GM21360 (cell line): ENCODE measurements at regions not wholly inside any gene's neighbourhood (a gene's known extent, or its start where the extent isn't known, plus 50 kb on each side); places are given as distances from the start of the nearest gene placed in this dataset.

Source experiments
- ATAC-seq: cut with Tn5 transposase; IDR thresholded peaks from one replicate; pipeline ENCODE4 v1.9.1; 2021; ENCODE audit warnings: mild to moderate bottlenecking, moderate library complexity; ENCODE audit not compliant: unreplicated experiment

GRCh38 chr10:3551761-3552160, 233.2 kb downstream of the KLF6 start:
- no peak for ATAC-seq

- ATAC-seq = no peak
These were observed 235.9 kb downstream of the KLF6 start for GRCh38 chr10:3549118-3549517.

GRCh38 chr10:3548702-3549101, 236.3 kb downstream of the KLF6 start:
- ATAC-seq = no peak

- ATAC-seq = no peak
These were observed 236.9 kb downstream of the KLF6 start for GRCh38 chr10:3548076-3548475.

- no peak for ATAC-seq
These were observed 240.4 kb downstream of the KLF6 start for GRCh38 chr10:3544561-3544960.

- ATAC-seq = no peak
These were observed 242.8 kb downstream of the KLF6 start for GRCh38 chr10:3542185-3542611.

GRCh38 chr10:3539696-3540383, 245.2 kb downstream of the KLF6 start:
- no peak for ATAC-seq

- ATAC-seq = no peak
These were observed 246.1 kb downstream of the KLF6 start for GRCh38 chr10:3538656-3539531.

- no peak for ATAC-seq
These were observed 246.7 kb downstream of the KLF6 start for GRCh38 chr10:3538291-3538655.

GRCh38 chr10:3537518-3537917, 247.5 kb downstream of the KLF6 start:
- ATAC-seq = no peak

GRCh38 chr10:3535001-3535400, 250.0 kb downstream of the KLF6 start:
- ATAC-seq = no peak

- no peak for ATAC-seq
These were observed 250.6 kb downstream of the KLF6 start for GRCh38 chr10:3534433-3534832.

- ATAC-seq = no peak
These were observed 251.7 kb downstream of the KLF6 start for GRCh38 chr10:3533296-3533695.

- ATAC-seq = no peak
These were observed 252.4 kb downstream of the KLF6 start for GRCh38 chr10:3532644-3533043.

GRCh38 chr10:3531670-3532069, 253.3 kb downstream of the KLF6 start:
- ATAC-seq = no peak

- no peak for ATAC-seq
These were observed 254.0 kb downstream of the KLF6 start for GRCh38 chr10:3530783-3531645.

- no peak for ATAC-seq
These were observed 254.7 kb downstream of the KLF6 start for GRCh38 chr10:3530346-3530745.

GRCh38 chr10:3529691-3530090, 255.3 kb downstream of the KLF6 start:
- ATAC-seq = no peak

GRCh38 chr10:3528823-3529403, 256.1 kb downstream of the KLF6 start:
- ATAC-seq = no peak

- ATAC-seq = no peak
These were observed 256.7 kb downstream of the KLF6 start for GRCh38 chr10:3528271-3528670.

GRCh38 chr10:3527869-3528268, 257.1 kb downstream of the KLF6 start:
- ATAC-seq = no peak
